ENCODE measurements at regions not wholly inside any gene's neighbourhood (a gene's known extent, or its start where the extent isn't known, plus 50 kb on each side); places are given as distances from the start of the nearest gene placed in this dataset.

- ChIA-PET POLR2A (interaction anchor here (0.7 to 1.9 kb wide), 3 partner anchors 12 to 30 kb away, joined by 3 to 8 read pairs (median 4); no protein-coding TSS in a partner anchor), CTCF (interaction anchor here (0.9 kb wide), 1 partner anchor 17 kb away, joined by 3 read pairs; no protein-coding TSS in a partner anchor)
- no peaks in the 10 kb centered on the region for H3K27me3 Mint-ChIP-seq (ENCODE audit: insufficient read depth, unreplicated experiment)
- TF ChIP-seq CTCF (IDR thresholded peaks at IDR 0.05; ENCODE audit: unreplicated experiment): no peak
- BruUV-seq (replicated peaks): no TSS peak
- intact Hi-C loops (cut with micrococcal nuclease): no loop called here
- peaks cover 29% of the 10 kb centered on the region for H3K9me3 Mint-ChIP-seq (ENCODE audit: unreplicated experiment)
- no peaks in the 10 kb centered on the region for H3K4me1 Mint-ChIP-seq (ENCODE audit: insufficient read depth, unreplicated experiment)
- H3K36me3 Mint-ChIP-seq (ENCODE audit: insufficient read depth, unreplicated experiment): peaks cover 8% of the 10 kb centered on the region
- no peak overlapping the region for H3K4me3 Mint-ChIP-seq (ENCODE audit: unreplicated experiment)
- no peak for DNase-seq (ENCODE audit: unreplicated experiment)
- no peak overlapping the region for H3K27ac Mint-ChIP-seq (ENCODE audit: low read depth, unreplicated experiment)
These were observed 121.5 kb upstream of the NUDT6 start for GRCh38 chr4:123043793-123044425.

GRCh38 chr4:123046096-123046495 is 123.7 kb upstream of the NUDT6 start:
- Mint-ChIP-seq H3K4me3 (ENCODE audit: unreplicated experiment) (no peak overlapping the region), H3K9me3 (ENCODE audit: unreplicated experiment) (peaks cover 29% of the 10 kb centered on the region), H3K36me3 (ENCODE audit: insufficient read depth, unreplicated experiment) (peaks cover 8% of the 10 kb centered on the region), H3K4me1 (ENCODE audit: insufficient read depth, unreplicated experiment) (no peaks in the 10 kb centered on the region), H3K27ac (ENCODE audit: low read depth, unreplicated experiment) (no peak overlapping the region), H3K27me3 (ENCODE audit: insufficient read depth, unreplicated experiment) (no peaks in the 10 kb centered on the region)
- ChIA-PET POLR2A (no interaction called here), CTCF (no interaction called here)
- intact Hi-C loops (cut with micrococcal nuclease): no loop called here
- TF ChIP-seq CTCF (IDR thresholded peaks at IDR 0.05; ENCODE audit: unreplicated experiment): no peak
- no peak for DNase-seq (ENCODE audit: unreplicated experiment)
- BruUV-seq (replicated peaks): no TSS peak

- peaks cover 22% of the 10 kb centered on the region for H3K9me3 Mint-ChIP-seq (ENCODE audit: unreplicated experiment)
- ChIA-PET CTCF (no interaction called here), POLR2A (no interaction called here)
- DNase-seq (ENCODE audit: unreplicated experiment): no peak
- H3K36me3 Mint-ChIP-seq (ENCODE audit: insufficient read depth, unreplicated experiment): peaks cover 6% of the 10 kb centered on the region
- no peak for TF ChIP-seq CTCF (IDR thresholded peaks at IDR 0.05; ENCODE audit: unreplicated experiment)
- BruUV-seq (replicated peaks): no TSS peak
- H3K27me3 Mint-ChIP-seq (ENCODE audit: insufficient read depth, unreplicated experiment): no peaks in the 10 kb centered on the region
- intact Hi-C loops (cut with micrococcal nuclease): no loop called here
- H3K27ac Mint-ChIP-seq (ENCODE audit: low read depth, unreplicated experiment): no peak overlapping the region
- no peaks in the 10 kb centered on the region for H3K4me1 Mint-ChIP-seq (ENCODE audit: insufficient read depth, unreplicated experiment)
- no peak overlapping the region for H3K4me3 Mint-ChIP-seq (ENCODE audit: unreplicated experiment)
These were observed 127.6 kb upstream of the NUDT6 start for GRCh38 chr4:123050018-123050417.

- no peak overlapping the region for H3K4me3 Mint-ChIP-seq (ENCODE audit: unreplicated experiment)
- ChIA-PET CTCF (interaction anchor here (1.0 kb wide), 1 partner anchor 75 kb away, joined by 4 read pairs; no protein-coding TSS in a partner anchor), POLR2A (no interaction called here)
- no TSS peak for BruUV-seq (replicated peaks)
- no peaks in the 10 kb centered on the region for H3K27me3 Mint-ChIP-seq (ENCODE audit: insufficient read depth, unreplicated experiment)
- no peak for TF ChIP-seq CTCF (IDR thresholded peaks at IDR 0.05; ENCODE audit: unreplicated experiment)
- peaks cover 6% of the 10 kb centered on the region for H3K36me3 Mint-ChIP-seq (ENCODE audit: insufficient read depth, unreplicated experiment)
- H3K4me1 Mint-ChIP-seq (ENCODE audit: insufficient read depth, unreplicated experiment): peaks cover 5% of the 10 kb centered on the region
- intact Hi-C loops (cut with micrococcal nuclease): no loop called here
- H3K9me3 Mint-ChIP-seq (ENCODE audit: unreplicated experiment): peaks cover 18% of the 10 kb centered on the region
- DNase-seq (ENCODE audit: unreplicated experiment): no peak
- H3K27ac Mint-ChIP-seq (ENCODE audit: low read depth, unreplicated experiment): no peak overlapping the region
These were observed 129.6 kb upstream of the NUDT6 start for GRCh38 chr4:123052007-123052406.

Data from MCF 10A (cell line).